Brain microvascular endothelial cell (primary cell): ENCODE measurements at regions not wholly inside any gene's neighbourhood (a gene's known extent, or its start where the extent isn't known, plus 50 kb on each side); places are given as distances from the start of the nearest gene placed in this dataset.

Experiments used
- DNase-seq: peaks from one replicate; pipeline ENCODE4 v3.0.0-alpha.2; 2020
- H3K27ac ChIP-seq: fragments of 250-450 bp; sonication (Bioruptor Pico); 2 replicates; pipeline ENCODE4 v1.5.1; 2020; ENCODE audit warnings: mild to moderate bottlenecking, moderate library complexity
- H3K27me3 ChIP-seq: fragments of 250-450 bp; sonication (Bioruptor Pico); replicated peaks from 2 replicates; pipeline ENCODE4 v1.5.1; 2020; ENCODE audit warnings: mild to moderate bottlenecking
- H3K36me3 ChIP-seq: fragments of 250-450 bp; sonication (Bioruptor Pico); replicated peaks from 2 replicates; pipeline ENCODE4 v1.5.1; 2020; ENCODE audit warnings: mild to moderate bottlenecking
- H3K4me3 ChIP-seq: 2 replicates; pipeline ENCODE4 v1.5.1; 2011; ENCODE audit warnings: low read depth, mild to moderate bottlenecking, control low read depth, low read length, moderate library complexity
- CTCF ChIP-seq: IDR thresholded peaks from 2 replicates; pipeline ENCODE4 v1.5.1; 2011; ENCODE audit warnings: low read depth, mild to moderate bottlenecking, moderate library complexity, low read length, control low read depth, inconsistent platforms; ENCODE audit errors: missing control alignments
- in situ Hi-C: cut with HindIII; loops from 2 replicates; pipeline ENCODE4 v1.10.0; 2017; ENCODE audit warnings: low sequenced_read_pairs, low pct_ligation_motif_present

GRCh38 chr10:9885761-9886160 is 1131.9 kb upstream of the CELF2 start:
- H3K4me3 ChIP-seq: no peak overlapping the region
- DNase-seq: no peak
- in situ Hi-C loops: no loop called here

GRCh38 chr10:9886772-9887171 is 1130.9 kb upstream of the CELF2 start:
- no peak for DNase-seq
- no peaks in the 10 kb centered on the region for H3K27me3 ChIP-seq
- H3K27ac ChIP-seq: no peak overlapping the region
- TF ChIP-seq CTCF: no peak
- in situ Hi-C loops: no loop called here
- no peaks in the 10 kb centered on the region for H3K36me3 ChIP-seq
- H3K4me3 ChIP-seq: no peak overlapping the region

More at GRCh38 chr10:9885761-9886160, 1131.9 kb upstream of the CELF2 start:
- Histone ChIP-seq H3K27ac (no peak overlapping the region), H3K27me3 (no peaks in the 10 kb centered on the region), H3K36me3 (no peaks in the 10 kb centered on the region)
- TF ChIP-seq CTCF: no peak

GRCh38 chr10:9895453-9895852 is 1122.2 kb upstream of the CELF2 start:
- no peak for TF ChIP-seq CTCF
- H3K4me3 ChIP-seq: no peak overlapping the region
- no peaks in the 10 kb centered on the region for H3K27me3 ChIP-seq
- in situ Hi-C loops: no loop called here
- H3K36me3 ChIP-seq: no peaks in the 10 kb centered on the region
- no peak for DNase-seq
- H3K27ac ChIP-seq: no peak overlapping the region

- Histone ChIP-seq H3K27ac (no peak overlapping the region), H3K36me3 (no peaks in the 10 kb centered on the region), H3K27me3 (no peaks in the 10 kb centered on the region), H3K4me3 (no peak overlapping the region)
- TF ChIP-seq CTCF: no peak
- no peak for DNase-seq
- in situ Hi-C loops: no loop called here
These were observed 1121.7 kb upstream of the CELF2 start for GRCh38 chr10:9895981-9896380.

- TF ChIP-seq CTCF: no peak
- H3K27me3 ChIP-seq: no peaks in the 10 kb centered on the region
- no peak overlapping the region for H3K4me3 ChIP-seq
- in situ Hi-C loops: no loop called here
- no peak for DNase-seq
- H3K36me3 ChIP-seq: no peaks in the 10 kb centered on the region
- no peak overlapping the region for H3K27ac ChIP-seq
These were observed 1118.9 kb upstream of the CELF2 start for GRCh38 chr10:9898633-9899395.

GRCh38 chr10:9900751-9901150 is 1116.9 kb upstream of the CELF2 start:
- no peak overlapping the region for H3K27ac ChIP-seq
- in situ Hi-C loops: no loop called here
- H3K4me3 ChIP-seq: no peak overlapping the region
- no peaks in the 10 kb centered on the region for H3K36me3 ChIP-seq
- no peak for DNase-seq
- TF ChIP-seq CTCF: no peak
- H3K27me3 ChIP-seq: no peaks in the 10 kb centered on the region
